Gastroesophageal sphincter (tissue), 4 donors: ENCODE measurements at regions not wholly inside any gene's neighbourhood (a gene's known extent, or its start where the extent isn't known, plus 50 kb on each side); places are given as distances from the start of the nearest gene placed in this dataset.

ENCODE experiments used
- ATAC-seq: fragments of 150-250 bp; one replicate; pipeline ENCODE4 v1.9.1; 2016; ENCODE audit warnings: mild to moderate bottlenecking, moderate library complexity
- H3K27ac ChIP-seq, 4 donors: fragments of 200-600 bp; sonication (generic) in 3 of 4; 1 replicate in 3 of 4; 2 replicates in 1 of 4; pipeline ENCODE4 v1.5.1; 2016 to 2019
- H3K27me3 ChIP-seq: fragments of 200-600 bp; sonication (generic); one replicate; pipeline ENCODE4 v1.5.1; 2019
- H3K36me3 ChIP-seq, 2 donors: fragments of 200-600 bp; sonication (generic); one replicate each; pipeline ENCODE4 v1.5.1; 2019; ENCODE audit warnings: control low read depth in 1 of 2
- H3K4me1 ChIP-seq, 3 donors: fragments of 200-600 bp; sonication (generic); 1 replicate in 2 of 3; 2 replicates in 1 of 3; pipeline ENCODE4 v1.5.1; 2016 to 2019; ENCODE audit warnings: control low read depth in 2 of 3
- H3K4me3 ChIP-seq, 2 donors: fragments of 200-600 bp; sonication (generic); one replicate each; pipeline ENCODE4 v1.5.1; 2019; ENCODE audit warnings: mild to moderate bottlenecking in 1 of 2, moderate library complexity in 1 of 2
- H3K9me3 ChIP-seq, 3 donors: fragments of 200-600 bp; sonication (generic); one replicate each; pipeline ENCODE4 v1.5.1; 2017 to 2019; ENCODE audit warnings: control low read depth in 2 of 3
- EP300 ChIP-seq: sonication (generic); formaldehyde crosslinking; IDR thresholded peaks from one replicate; pipeline ENCODE4 v1.6.1; 2017; ENCODE audit warnings: antibody characterized with exemption, mild to moderate bottlenecking
- POLR2A ChIP-seq, 2 donors: fragments of 450-650 bp; IDR thresholded peaks; one replicate each; pipeline ENCODE4 v1.6.1; 2017; ENCODE audit warnings: antibody characterized with exemption in 2 of 2, mild to moderate bottlenecking in 2 of 2, moderate library complexity in 1 of 2
- POLR2AphosphoS5 ChIP-seq: sonication (generic); formaldehyde crosslinking; IDR thresholded peaks from one replicate; pipeline ENCODE4 v1.6.1; 2017; ENCODE audit warnings: antibody characterized with exemption
- WGBS, 2 donors: methylation state at CpG; one replicate each; pipeline ENCODE4 v1.1.5; 2018; ENCODE audit warnings: low coverage in 1 of 2; 5-methylcytosine and 5-hydroxymethylcytosine counted together
- TF ChIP-seq, protein P1 (sequence below), 4 experiments: fragments of 200-600 bp in 2 of 4; fragments of 450-650 bp in 2 of 4; sonication (generic) in 1 of 4; IDR thresholded peaks; one replicate each; pipeline ENCODE4 v1.5.1; 2017 to 2019; ENCODE audit warnings: antibody characterized with exemption in 4 of 4, mild to moderate bottlenecking in 2 of 4, moderate library complexity in 2 of 4

DNA sequence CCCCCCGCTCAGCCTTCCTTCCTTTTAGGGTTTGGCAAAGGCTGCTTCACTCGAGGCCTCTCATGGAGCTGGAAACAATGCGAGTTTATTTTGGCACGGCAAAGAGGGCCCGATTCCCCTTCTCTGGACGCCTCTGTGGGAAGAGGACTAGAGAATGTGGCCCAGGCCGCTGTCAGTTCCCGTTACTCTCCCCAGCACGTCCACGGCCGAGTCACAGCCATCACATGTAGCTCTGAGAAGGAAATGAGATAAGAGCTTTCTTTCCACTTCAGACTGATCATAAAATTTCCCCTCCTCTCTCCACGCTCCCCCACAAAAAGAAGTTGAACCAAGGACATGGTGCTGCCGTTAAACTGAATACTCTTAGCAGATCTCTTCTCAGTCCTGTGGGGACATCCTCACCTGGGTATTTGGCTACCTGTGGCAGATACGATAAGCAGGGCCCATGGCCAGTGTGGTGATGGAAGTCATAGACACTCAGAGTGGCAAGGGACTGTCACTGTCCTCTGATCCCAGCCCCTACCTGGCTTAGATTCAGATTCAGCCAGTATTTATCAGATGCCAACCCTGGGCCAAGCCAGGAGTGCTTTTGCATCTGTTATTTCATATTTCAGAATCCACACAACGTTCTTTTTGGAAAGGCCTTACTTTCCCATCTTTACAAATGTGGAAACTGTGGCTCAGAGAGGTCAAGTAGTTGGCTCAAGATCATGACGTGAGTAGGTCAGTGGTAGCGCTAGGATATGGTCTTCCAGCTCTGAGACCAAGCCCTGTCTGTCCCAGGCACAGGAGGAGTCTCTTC lies 101.2 kb downstream of the MCFD2 start:
- peak; percentile 27 for ATAC-seq
- Histone ChIP-seq H3K9me3 (no peaks in the 10 kb centered on the region), H3K36me3 (no peaks in the 10 kb centered on the region), H3K4me1 (peaks cover 26 to 84% (median 54%) of the 10 kb centered on the region in 3 donors), H3K4me3 (no peak overlapping the region), H3K27me3 (no peaks in the 10 kb centered on the region), H3K27ac (peak overlapping the region; percentile 80 to 89 (median 86))
- WGBS, 2 donors = 24 to 27% methylated on average over 7 to 15 of the region's 17 CpGs
- TF ChIP-seq POLR2AphosphoS5 = peak; percentile 58
- no peak for TF ChIP-seq EP300

DNA sequence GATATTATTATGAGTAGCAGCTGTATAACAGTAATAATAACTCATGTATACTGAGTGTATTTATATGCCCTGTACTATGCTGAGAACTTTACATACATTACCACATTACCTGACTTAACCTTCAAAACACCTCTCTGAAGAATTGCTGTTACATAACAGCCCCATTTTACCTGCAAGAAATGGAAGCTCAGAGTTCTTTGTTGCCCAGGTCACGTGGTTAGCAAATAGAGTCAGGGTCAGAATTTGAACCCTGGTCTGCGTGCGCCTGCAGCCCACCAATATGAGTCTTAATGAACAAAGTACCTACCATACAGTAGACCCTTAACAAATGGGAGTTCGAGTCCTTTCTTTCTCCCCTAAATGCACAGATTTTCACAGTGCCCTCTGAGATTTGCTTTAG lies 101.9 kb downstream of the MCFD2 start:
- no peaks in the 10 kb centered on the region for H3K36me3 ChIP-seq
- TF ChIP-seq, protein P1, sequence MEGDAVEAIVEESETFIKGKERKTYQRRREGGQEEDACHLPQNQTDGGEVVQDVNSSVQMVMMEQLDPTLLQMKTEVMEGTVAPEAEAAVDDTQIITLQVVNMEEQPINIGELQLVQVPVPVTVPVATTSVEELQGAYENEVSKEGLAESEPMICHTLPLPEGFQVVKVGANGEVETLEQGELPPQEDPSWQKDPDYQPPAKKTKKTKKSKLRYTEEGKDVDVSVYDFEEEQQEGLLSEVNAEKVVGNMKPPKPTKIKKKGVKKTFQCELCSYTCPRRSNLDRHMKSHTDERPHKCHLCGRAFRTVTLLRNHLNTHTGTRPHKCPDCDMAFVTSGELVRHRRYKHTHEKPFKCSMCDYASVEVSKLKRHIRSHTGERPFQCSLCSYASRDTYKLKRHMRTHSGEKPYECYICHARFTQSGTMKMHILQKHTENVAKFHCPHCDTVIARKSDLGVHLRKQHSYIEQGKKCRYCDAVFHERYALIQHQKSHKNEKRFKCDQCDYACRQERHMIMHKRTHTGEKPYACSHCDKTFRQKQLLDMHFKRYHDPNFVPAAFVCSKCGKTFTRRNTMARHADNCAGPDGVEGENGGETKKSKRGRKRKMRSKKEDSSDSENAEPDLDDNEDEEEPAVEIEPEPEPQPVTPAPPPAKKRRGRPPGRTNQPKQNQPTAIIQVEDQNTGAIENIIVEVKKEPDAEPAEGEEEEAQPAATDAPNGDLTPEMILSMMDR (IDR thresholded peaks at IDR 0.05) = no peak
- TF ChIP-seq POLR2AphosphoS5 (no peak), EP300 (no peak), POLR2A (IDR thresholded peaks at IDR 0.05) (no peak)

DNA sequence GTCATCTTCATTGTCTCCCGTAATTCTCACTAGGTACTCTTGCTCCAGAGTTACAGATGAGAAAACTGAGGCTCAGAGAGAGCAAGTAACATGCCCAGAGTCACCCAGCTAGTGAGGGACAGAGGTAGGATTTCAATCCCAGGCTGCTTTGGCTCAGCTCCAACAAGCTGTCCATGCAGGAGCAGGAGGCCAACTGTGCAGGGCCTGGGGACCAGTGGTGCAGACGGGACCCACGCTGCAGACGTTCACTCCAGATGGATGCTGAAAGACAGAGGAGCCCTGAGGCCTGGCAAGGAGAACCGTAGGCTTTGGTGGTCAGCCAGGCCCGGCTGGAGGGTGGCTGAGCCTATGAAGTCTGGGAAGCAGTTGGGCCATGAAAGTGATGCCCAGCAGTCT lies 102.6 kb downstream of the MCFD2 start:
- Histone ChIP-seq H3K9me3 (no peaks in the 10 kb centered on the region), H3K27me3 (no peaks in the 10 kb centered on the region), H3K36me3 (no peaks in the 10 kb centered on the region), H3K4me1 (peaks cover 21 to 71% (median 47%) of the 10 kb centered on the region in 3 donors), H3K4me3 (no peak overlapping the region), H3K27ac (peak overlapping the region; percentile 80 to 89 (median 86))
- 89% methylated on average over 1 of the region's 6 CpGs; no CpG with 5 or more reads in 1 of the 2 donors for WGBS, 2 donors
- no peak for ATAC-seq
- TF ChIP-seq, protein P1 (IDR thresholded peaks at IDR 0.05) = no peak
- no peak for TF ChIP-seq EP300
- no peak for TF ChIP-seq POLR2A (IDR thresholded peaks at IDR 0.05)
- TF ChIP-seq POLR2AphosphoS5 = no peak

More for the DNA sequence above, 101.9 kb downstream of the MCFD2 start:
- Histone ChIP-seq H3K27me3 (no peaks in the 10 kb centered on the region), H3K4me1 (peaks cover 25 to 78% (median 54%) of the 10 kb centered on the region in 3 donors), H3K27ac (peak overlapping the region; percentile 80 to 89 (median 86)), H3K4me3 (no peak overlapping the region), H3K9me3 (no peaks in the 10 kb centered on the region)
- no peak for ATAC-seq
- WGBS, 2 donors = 85 to 94% methylated on average over 4 of the region's 4 CpGs
